Kidney epithelial cell (primary cell): ENCODE measurements at regions not wholly inside any gene's neighbourhood (a gene's known extent, or its start where the extent isn't known, plus 50 kb on each side); places are given as distances from the start of the nearest gene placed in this dataset.

Experiments
- DNase-seq: peaks from one replicate; pipeline ENCODE4 v3.0.0-alpha.2; 2010; ENCODE audit warnings: low read depth
- H3K27me3 ChIP-seq: 2 replicates; pipeline ENCODE4 v1.6.0; 2011; ENCODE audit warnings: low read length; ENCODE audit not compliant: control insufficient read depth, insufficient read depth
- H3K36me3 ChIP-seq: 2 replicates; pipeline ENCODE4 v1.5.1; 2011; ENCODE audit warnings: low read length; ENCODE audit not compliant: control insufficient read depth, insufficient read depth
- H3K4me3 ChIP-seq: 2 replicates; pipeline ENCODE4 v1.5.1; 2011; ENCODE audit warnings: low read depth, mild to moderate bottlenecking, control low read depth, low read length
- CTCF ChIP-seq: IDR thresholded peaks from 2 replicates; pipeline ENCODE4 v1.5.1; 2011; ENCODE audit warnings: mild to moderate bottlenecking, moderate library complexity, low read length, control low read depth, inconsistent platforms; ENCODE audit not compliant: insufficient read depth, poor library complexity, severe bottlenecking

GRCh38 chr1:47545912-47546483, 108.2 kb downstream of the FOXD2 start:
- no peaks in the 10 kb centered on the region for H3K36me3 ChIP-seq
- no peaks in the 10 kb centered on the region for H3K27me3 ChIP-seq

GRCh38 chr1:47547753-47548573, 110.1 kb downstream of the FOXD2 start:
- Histone ChIP-seq H3K4me3 (no peak overlapping the region), H3K27me3 (no peaks in the 10 kb centered on the region), H3K36me3 (no peaks in the 10 kb centered on the region)
- DNase-seq, result no peak
- TF ChIP-seq CTCF, result no peak

More at GRCh38 chr1:47545912-47546483, 108.2 kb downstream of the FOXD2 start:
- no peak for TF ChIP-seq CTCF
- DNase-seq, result no peak
- H3K4me3 ChIP-seq, result no peak overlapping the region

GRCh38 chr1:47548637-47549036, 110.8 kb downstream of the FOXD2 start:
- Histone ChIP-seq H3K36me3 (no peaks in the 10 kb centered on the region), H3K4me3 (no peak overlapping the region), H3K27me3 (no peaks in the 10 kb centered on the region)
- DNase-seq, result no peak
- TF ChIP-seq CTCF, result no peak

DNA sequence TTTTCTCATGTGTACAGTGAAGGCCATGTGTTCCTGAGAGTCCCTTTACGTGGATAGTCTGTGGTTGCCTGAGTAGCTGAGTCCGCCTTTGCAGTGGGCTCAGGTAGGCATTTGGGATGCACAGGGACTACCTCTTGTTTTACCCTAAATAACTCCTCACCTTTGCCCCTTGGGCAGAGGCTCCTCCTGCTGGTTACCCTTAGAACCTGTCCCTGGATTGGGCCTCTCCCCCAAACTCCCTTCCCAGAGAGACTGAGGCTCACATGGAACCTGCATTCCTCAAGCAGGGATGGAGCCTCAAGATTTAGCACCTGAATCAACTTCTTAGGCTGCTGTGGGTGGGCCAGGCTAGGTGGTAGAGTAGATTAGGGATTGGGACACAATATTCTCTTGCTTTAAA, 111.7 kb downstream of the FOXD2 start:
- Histone ChIP-seq H3K27me3 (no peaks in the 10 kb centered on the region), H3K36me3 (no peaks in the 10 kb centered on the region), H3K4me3 (no peak overlapping the region)
- no peak for DNase-seq
- no peak for TF ChIP-seq CTCF

- Histone ChIP-seq H3K27me3 (no peaks in the 10 kb centered on the region), H3K4me3 (no peak overlapping the region), H3K36me3 (no peaks in the 10 kb centered on the region)
- no peak for TF ChIP-seq CTCF
- DNase-seq, result no peak
Observed at GRCh38 chr1:47550929-47551328, 113.1 kb downstream of the FOXD2 start.

DNA sequence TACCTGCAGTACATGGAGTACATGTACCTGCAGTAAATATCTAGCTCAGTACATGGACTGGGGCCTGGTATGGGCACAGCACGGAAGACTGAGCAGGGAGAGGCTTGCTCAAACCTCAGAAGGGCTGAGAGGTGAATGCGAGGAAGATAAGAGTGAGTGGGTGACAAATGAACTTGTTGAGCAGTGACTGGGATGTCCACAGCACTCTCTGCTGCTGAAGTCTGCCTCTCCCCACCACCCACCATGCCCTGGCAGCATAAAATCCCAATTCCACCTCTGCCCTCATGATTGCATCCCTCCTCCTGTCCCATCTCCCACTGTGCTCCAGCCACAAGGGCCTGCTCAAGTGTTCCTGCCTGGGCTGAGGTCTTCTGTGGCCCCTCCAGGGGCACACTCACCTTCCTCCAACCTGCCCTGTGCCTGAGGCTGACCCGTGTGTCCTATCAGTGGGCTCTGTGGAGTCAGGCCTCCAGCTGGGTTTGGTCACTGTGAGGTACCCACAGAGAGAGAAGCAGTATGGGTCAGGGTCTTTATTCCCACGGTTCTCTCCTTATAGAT, 114.2 kb downstream of the FOXD2 start:
- Histone ChIP-seq H3K4me3 (no peak overlapping the region), H3K36me3 (no peaks in the 10 kb centered on the region), H3K27me3 (no peaks in the 10 kb centered on the region)
- TF ChIP-seq CTCF, result no peak
- no peak for DNase-seq
